ENCODE measurements at regions not wholly inside any gene's neighbourhood (a gene's known extent, or its start where the extent isn't known, plus 50 kb on each side); places are given as distances from the start of the nearest gene placed in this dataset.
"Not testable (repeated sequence)": the region's sequence is repeated elsewhere in the genome, so short reads cannot be mapped to it uniquely, and the experiment has no call there.

DNA sequence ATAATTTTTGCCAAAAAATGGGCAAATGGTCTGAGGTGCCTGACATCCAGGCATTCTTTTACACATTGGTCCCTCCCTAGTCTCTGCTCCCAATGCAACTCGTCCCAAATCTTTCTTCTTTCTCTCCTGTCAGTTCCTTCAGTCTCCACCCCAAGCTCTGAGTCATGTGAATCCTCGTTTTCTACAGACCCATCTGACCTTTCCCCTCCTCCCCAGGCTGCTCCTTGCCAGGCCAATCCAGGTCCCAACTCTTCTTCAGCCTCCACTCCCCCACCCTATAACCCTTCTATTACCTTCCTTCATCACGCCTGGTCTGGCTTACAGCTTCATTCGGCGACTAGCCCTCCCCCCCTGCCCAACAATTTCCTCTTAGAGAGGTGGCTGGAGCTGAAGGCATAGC lies 55.3 kb downstream of the BBS10 start:
- DNase-seq (ENCODE audit: low read depth in 1 of 2, low spot score in 1 of 2), result not testable (repeated sequence)

DNA sequence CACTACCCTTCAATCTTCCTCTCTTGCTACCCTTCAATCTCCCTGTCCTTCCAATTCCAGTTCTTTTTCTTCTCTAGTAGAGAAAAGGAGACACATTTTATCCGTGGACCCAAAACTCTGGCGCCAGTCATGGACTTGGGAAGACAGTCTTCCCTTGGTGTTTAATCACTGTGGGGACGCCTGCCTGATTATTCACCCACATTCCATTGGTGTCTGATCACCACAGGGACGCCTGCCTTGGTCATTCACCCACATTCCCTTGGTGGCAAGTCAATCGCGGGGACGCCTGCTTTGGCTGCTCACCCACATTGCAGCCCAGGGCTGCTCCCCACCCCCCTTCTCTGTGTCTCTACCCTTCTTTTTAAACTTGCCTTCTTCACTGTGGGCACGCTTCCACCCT lies 55.9 kb downstream of the BBS10 start:
- not testable (repeated sequence) for DNase-seq (ENCODE audit: low read depth in 1 of 2, low spot score in 1 of 2)

DNA sequence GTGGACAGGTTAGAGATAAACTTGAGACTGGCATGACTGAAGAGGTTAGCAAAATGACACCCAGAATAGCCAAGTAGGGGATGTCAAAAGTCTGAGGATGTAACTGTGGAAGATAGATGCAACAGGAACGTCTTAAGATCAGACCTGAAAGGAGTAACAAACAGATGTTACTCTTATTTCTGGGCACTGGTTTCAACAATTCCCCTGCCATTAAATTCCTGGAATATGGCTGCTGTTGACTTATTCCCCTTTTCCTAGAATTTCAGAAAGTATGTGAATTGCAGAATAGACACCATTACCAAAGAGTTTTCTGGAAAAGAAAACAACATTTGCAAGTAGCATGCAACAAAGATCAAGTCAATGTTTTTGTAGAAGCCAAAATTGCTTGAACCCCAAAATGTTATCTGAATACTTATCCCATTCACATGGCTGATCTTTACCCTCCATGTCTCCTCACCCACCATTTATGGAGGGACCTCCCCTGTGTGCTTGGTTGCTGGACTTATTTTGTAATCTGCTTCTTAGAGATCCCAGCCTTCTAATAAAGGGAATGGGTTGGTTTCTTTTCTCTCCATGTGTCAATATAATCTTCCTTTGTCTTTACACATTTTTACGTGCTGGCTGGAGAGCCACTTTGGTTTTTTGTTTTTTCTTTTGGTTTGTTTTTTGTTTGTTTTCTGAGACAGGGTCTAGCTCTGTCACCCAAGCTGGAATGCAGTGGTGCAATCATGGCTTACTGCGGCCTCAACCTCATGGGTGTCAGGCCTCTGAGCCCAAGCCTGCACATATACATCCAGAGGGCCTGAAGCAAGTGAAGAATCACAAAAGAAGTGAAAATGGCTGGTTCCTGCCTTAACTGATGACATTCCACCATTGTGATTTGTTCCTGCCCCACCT lies 57.0 kb downstream of the BBS10 start:
- no peak for DNase-seq (ENCODE audit: low read depth in 1 of 2, low spot score in 1 of 2)

DNA sequence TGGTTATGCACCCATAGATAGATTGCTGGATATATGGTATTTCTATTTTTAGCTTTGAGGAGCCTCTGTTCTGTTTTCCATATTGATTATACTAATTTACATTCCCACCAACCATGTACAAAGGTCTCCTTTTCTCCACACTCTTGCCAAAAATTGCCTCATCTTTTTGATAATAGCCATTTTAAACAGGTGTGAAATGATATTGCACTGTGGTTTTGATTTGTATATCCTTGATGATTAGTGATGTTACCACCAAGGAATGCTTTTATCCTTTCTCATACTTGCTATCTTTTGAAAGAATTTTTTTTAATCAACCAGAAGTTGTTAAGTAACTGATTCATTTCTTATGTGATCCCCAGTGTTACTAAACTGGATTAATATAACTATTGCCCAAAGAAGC lies 60.0 kb downstream of the BBS10 start:
- no peak for DNase-seq (ENCODE audit: low read depth in 1 of 2, low spot score in 1 of 2)

DNA sequence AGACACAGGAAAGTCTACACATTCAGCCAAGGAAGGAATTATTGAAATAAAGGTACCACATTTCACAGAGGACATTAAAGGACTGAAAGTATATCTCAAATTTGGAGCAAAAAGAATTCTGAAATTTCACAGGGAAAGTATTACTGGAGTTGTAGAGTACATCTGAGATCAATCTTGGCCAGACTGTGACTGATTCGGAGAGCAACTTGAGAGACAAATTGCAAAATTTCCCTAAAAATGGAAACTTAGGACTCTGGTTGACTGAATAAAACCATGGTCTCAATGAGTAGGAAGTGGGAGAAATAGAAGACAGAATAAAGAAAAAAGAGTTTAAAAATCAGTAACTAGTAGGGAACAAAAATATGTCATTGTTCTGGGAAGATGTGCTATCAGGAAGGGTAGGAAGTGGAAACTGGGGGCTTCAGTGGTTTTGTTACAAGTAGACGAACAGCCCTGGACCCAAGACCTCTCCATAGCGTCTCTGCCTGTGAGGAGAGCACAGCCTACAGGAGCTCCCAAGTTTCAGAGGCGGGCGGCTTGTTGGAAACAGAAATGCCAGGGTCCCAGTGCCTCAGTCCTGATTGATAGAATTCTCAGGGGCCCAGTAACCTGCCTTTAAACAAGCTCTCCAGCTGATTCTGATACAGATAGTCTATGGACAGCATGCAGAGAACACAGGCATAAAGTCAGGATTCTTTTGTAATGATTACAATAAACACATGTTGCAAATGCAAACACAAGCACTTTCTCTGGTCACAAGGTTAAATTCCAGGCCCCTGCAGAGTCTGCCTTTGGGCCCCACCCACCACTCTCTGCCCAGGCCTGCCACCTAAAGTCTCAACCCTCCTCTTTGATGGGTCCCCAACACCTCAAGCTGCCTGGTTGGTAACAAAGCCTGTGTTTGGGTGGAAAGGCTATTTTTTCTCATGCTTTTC lies 63.1 kb downstream of the BBS10 start:
- no peak for DNase-seq (ENCODE audit: low read depth in 1 of 2, low spot score in 1 of 2)

DNA sequence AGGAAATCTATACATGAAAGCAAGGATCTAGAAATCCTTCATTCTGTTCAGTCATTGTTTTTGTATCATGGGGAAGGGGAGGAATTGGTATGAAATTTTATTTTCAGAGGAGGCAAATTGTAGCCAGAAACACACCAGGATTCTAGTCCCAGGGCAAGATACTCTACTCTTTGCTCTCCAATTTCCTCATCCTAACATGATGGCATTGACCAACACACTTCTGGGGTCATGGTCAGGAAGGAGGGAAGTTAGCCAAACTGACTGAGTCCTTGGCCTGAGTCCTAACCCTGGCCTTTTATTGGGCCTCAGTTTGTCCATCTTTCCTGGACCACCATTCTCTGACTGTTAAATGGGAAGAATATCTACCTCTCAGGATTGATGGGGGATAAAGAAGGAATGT lies 65.5 kb downstream of the BBS10 start:
- no peak for DNase-seq (ENCODE audit: low read depth in 1 of 2, low spot score in 1 of 2)

DNA sequence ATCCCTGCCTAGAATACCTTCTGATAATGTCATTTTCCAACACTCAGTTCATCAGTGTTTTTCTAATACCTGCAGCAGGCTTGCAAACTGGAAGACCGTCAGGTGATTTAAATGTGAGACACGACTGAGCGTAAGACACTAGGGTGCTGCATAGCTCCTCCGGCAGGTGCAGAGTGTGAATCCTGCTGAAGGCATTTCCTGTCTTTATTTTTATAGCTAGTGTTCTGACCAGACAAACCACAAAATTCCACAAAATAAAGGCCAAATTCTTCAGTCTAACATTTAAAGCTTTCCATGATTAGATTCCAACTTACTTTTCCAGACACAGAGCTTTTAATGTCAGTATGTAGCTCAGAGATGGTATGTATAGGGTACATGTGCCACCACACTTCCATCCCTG lies 70.7 kb downstream of the BBS10 start:
- no peak for DNase-seq (ENCODE audit: low read depth in 1 of 2, low spot score in 1 of 2)

DNA sequence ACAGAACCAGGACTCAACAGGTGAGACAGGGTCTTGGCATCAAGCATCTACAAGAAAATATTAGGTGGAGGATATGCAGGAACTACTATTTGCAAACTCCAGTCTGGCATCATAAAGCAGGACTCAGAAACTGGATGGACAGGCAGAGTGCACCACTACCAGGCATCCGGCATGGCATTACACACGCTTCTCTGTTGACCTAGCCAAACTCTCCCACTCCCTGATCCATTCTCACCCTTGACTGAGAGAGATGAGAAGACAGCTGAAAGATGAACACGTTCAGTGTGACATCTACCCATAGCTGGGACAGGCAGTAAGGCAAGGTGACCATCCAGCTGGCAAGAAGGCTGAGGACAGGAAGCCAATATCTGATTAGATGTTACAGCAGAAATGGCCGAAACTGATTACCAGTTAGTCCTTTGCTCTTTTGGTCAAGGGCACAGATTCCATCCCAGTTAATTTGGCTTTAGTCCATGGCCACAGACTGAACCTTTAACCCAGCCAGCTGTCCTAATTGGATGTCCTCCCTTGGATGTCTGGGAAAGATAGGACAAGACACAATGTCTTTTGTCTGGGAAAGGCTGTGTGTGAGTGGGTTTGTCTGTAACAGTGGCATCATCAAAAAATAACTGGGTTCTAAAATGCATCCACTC lies 71.6 kb downstream of the BBS10 start:
- no peak for DNase-seq (ENCODE audit: low read depth in 1 of 2, low spot score in 1 of 2)

DNA sequence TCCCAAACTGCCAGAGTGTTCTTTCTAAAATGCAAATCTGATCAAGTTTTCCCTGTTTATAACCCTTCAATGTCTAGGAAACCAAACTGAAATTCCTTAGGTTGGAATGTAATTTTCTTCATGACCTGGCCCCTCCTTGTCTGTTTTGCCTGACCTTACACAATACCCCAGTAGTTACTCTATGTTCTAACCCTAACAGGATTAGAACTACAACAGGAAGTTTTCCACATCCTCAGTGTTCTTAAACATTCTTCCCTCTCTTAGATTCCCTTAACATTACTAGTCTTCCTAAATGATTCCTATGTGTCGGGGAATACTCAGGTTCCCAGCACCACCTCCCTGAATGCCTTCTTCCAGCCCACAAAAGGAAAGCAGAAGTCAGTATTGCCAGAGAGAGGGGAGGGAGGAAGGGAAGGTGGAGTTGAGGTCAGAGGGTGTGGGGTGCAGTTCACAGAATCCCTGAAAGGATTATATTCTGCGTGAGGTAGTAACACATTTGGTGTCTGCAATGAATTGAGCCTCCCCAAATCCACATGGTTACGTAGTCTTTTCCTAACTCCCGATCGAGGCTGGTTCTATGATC lies 72.6 kb downstream of the BBS10 start:
- no peak for DNase-seq (ENCODE audit: low read depth in 1 of 2, low spot score in 1 of 2)

DNA sequence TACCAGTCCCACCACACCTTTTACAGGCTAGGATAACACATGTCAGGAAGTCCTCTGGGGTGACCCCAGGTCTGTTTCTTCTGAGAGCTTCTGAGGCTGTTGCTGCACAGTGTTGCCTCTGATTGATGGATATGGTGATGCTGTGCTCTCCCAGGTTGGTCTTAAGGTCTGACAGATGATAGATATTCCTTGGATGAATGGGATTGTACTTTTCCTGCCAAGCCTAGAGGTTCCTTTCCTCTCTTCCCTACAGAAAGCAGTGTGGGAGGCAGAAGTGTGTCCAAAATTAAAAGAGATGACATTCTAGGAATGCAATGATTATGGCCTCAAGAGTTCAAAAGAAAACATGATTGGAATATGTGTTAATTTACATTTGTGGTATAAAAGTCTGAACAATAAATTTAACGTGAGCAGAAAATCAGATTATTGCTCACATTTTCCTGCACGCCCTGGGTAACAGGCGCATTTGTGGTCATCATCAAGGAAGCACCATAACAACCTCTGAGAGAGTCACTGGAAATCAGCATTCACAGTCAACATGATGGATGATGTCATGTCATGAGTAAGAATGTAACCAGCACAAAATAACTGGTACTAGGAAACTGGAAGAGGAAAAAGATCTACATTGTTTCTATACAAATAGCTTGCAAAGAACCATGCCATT lies 73.7 kb downstream of the BBS10 start:
- no peak for DNase-seq (ENCODE audit: low read depth in 1 of 2, low spot score in 1 of 2)

DNA sequence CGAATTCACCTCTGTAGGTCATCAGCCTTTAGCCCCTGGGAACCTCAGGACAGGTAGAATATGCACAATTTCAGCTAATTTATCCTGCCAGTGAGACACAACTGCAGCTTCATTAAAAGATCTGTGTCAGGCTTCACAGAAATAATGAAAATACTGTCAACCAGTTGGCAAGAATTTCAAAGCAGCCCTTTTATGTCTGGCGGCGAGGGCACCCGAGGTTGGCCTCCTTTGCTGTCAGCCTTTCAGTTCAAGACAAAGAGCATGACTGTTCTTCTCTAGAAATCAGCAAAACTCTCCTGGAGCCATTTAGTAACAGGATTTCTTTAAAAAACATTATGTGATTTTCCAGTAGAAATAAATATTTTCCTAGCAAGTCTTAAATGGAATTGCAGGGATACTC lies 75.9 kb downstream of the BBS10 start:
- DNase-seq (ENCODE audit: low read depth in 1 of 2, low spot score in 1 of 2), result no peak

DNA sequence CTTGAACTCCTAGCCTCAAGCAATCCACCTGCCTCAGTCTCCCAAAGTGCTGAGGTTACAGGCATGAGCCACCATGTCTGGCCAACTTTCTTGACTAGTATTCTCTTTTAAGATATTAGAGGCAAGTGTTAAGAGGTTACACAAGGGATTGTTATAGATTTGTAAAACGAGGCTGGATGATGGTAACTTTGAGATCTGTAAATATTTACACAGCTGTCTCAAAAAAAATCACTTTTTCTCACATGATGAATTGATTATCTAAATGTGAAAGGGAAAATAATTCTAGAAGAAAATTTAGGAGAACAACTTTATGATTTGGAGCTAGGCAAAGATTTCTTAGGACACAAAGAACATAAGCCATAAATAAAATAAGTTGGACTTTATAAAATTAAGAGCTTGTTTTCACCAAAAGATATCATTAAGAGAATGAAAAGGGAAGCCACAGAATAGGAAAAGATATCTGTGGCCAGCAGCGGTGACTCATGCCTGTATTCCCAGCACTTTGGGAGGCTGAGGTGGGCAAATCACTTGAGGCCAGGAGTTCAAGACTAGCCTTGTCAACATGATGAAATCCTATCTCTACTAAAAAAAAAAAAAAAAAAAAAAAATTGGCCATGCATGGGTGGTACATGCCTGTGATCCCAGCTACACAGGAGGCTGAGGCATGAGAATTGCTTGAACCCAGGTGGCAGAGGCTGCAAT lies 77.4 kb downstream of the BBS10 start:
- no peak for DNase-seq (ENCODE audit: low read depth in 1 of 2, low spot score in 1 of 2)

DNA sequence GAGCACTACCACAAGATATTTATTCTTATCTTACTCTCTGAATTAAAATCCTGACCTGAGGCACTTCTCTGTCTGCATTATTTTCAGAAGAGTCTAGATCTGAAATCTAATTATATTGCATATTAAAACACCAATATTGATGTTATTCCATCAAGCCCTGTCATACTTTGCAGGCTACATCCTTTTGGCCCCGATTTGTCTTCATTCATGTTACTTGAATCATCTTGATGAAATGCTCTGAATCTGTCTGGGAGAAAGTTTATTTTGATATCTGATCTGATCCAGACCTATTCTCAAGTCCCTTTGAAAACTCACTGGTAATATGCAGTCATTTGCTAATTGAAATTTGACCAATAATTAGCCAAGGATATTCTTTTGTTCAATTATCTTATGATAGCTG lies 79.9 kb downstream of the BBS10 start:
- no peak for DNase-seq (ENCODE audit: low read depth in 1 of 2, low spot score in 1 of 2)

DNA sequence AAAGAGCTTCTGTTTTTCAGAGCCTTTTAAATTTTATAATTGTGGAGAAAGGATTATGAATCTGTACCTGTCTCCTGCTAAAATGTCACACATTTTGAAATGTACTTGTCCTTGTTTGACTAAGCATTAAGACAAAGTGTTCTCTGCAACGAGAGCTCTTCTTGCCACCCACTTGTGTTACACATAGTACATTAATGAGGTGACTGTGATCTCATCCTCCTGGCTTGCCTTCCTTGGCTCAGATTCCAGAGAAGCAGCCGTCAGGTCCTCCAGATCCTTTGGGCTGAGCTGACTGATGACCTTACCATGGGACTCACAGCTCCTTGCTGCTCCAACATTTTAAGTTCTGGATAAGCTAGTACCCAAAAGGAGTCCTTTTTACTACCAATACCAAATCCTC lies 81.4 kb downstream of the BBS10 start:
- DNase-seq (ENCODE audit: low read depth in 1 of 2, low spot score in 1 of 2), result no peak

DNA sequence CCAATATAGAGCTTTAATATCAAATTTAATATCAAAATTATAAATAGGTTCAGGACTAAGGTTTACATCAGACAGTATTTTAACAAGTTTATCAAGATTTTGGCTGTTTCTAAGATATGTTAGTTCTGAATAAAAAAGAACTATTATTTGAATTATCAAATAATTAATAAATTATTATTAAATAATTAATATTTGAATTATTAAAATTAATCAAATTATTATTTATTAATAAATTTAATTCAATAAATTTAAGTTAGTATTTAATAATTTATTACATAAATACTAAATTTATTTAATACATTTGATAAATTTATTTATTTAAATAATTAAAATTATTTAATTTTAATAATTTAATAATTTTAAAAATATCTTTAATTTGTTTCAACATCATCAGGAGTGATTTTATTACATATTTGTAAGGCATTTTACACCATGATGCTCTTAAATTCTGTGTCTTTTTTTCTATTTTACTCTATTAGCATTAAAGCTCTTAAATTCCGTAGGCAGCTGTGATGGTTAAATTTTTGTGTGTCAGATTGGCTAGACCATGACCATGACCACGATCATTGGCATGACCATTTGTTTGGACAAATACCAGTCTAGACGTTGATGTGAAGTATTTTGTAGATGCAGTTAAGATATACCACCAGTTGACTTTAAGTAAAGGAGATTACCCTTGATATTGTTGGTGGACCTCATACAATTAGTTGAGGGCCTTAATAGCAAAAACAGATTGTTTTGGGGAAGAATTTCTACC lies 82.6 kb downstream of the BBS10 start:
- DNase-seq (ENCODE audit: low read depth in 1 of 2, low spot score in 1 of 2), result no peak

DNA sequence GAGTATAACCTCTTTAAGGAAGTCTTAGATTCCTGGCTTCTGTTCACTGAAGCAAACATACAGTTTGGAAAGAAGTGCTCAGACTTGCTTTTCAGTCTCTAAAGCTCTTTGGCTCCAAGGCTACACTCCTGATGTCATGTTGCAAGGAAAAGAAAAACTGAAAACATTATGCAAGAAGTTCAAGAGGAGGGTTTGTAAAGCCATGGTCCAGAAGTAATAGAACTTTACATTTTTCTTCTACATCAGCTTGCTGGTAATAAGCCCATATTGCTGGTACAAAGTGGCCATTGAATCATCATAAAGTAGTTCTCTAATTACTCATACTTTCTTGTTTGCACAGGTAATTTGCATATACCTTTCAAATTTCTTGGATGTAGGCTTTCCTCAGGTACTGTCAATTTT lies 83.6 kb downstream of the BBS10 start:
- DNase-seq (ENCODE audit: low read depth in 1 of 2, low spot score in 1 of 2), result no peak

DNA sequence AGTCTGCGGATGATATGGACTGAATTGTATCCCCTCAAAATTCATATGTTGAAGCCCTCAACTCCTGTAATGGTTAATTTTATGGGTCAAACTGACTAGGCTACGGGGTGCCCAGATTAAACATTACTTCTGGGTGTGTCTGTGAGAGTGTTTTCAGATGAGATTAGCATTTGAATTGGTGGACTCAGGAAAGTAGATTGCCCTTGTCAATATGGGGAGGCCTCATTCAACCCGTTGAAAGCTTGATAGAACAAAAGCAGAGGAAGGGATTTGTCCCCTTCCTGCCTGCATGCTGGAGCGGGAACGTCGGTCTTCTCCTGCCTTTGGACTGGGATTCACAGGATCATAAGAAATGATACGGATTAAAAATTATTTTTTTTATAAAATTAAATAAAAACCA lies 84.5 kb downstream of the BBS10 start:
- no peak for DNase-seq (ENCODE audit: low read depth in 1 of 2, low spot score in 1 of 2)

DNA sequence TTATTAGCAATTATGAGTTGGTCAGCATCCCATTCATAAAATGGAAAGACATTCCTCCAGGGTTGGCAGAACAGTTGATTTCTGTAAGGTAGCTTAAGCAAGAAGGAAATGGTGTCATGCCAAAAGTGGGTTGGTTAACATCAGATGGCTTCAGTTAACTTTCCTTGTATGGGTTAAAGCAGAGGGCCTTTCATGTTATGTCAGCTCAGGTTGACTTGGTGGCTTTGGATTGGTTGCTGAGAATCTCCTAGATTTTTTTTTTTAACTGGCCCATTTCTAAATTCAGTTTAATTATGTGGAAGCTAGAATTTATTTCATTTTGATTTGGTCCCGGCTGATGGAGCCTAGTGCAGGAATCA lies 87.8 kb downstream of the BBS10 start:
- DNase-seq (ENCODE audit: low read depth in 1 of 2, low spot score in 1 of 2), result no peak

DNA sequence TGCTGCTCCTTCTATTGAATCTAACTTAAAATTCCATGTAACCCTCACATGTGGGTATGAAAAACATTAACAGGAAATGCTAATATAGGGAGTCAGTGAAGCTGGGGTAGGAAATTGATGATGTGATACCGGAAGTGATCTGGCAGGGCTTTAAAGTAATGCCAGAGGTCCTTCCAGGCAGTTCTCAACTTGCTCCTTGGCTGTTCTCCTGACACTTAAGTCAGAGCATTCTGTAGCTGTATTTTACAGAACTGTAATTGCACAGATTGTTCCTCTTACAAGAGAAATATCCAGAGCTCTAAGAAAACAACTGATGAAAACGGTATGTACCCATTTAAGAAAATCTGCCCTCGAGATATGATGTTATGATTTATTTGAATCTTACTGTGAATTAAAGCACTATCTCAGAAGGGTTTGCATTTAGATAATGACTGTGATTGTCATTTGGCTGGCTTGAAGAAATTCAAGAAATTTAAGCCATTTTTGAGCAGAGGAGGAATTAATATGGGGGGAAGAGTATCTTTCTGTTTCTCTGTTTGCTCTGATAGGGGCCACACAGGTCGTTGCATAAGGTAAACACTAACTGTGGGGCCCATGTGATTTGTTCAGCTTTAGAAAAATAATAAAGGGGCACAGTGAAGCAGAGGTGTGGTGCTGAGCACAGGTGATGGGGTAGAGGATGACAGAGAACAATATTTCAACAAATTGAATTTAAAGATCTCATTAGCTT lies 88.4 kb downstream of the BBS10 start:
- no peak for DNase-seq (ENCODE audit: low read depth in 1 of 2, low spot score in 1 of 2)
